Glutamatergic neuron (in vitro differentiated cells): ENCODE measurements at regions not wholly inside any gene's neighbourhood (a gene's known extent, or its start where the extent isn't known, plus 50 kb on each side); places are given as distances from the start of the nearest gene placed in this dataset.

ENCODE experiments used
- DNase-seq: peaks from one replicate; pipeline ENCODE4 v3.0.0; 2022
- H3K27ac Mint-ChIP-seq: one replicate; pipeline ENCODE4 v1.8.0; 2020; ENCODE audit warnings: mild to moderate bottlenecking, mixed read lengths, inconsistent platforms; ENCODE audit not compliant: unreplicated experiment
- H3K27me3 Mint-ChIP-seq: one replicate; pipeline ENCODE4 v1.8.0; 2020; ENCODE audit warnings: mild to moderate bottlenecking, moderate library complexity, mixed read lengths, inconsistent platforms; ENCODE audit not compliant: unreplicated experiment
- H3K36me3 Mint-ChIP-seq: one replicate; pipeline ENCODE4 v1.8.0; 2020; ENCODE audit warnings: mild to moderate bottlenecking, mixed read lengths, inconsistent platforms; ENCODE audit not compliant: unreplicated experiment
- H3K4me1 Mint-ChIP-seq: one replicate; pipeline ENCODE4 v1.8.0; 2020; ENCODE audit warnings: mild to moderate bottlenecking, low read depth, mixed read lengths, inconsistent platforms; ENCODE audit not compliant: unreplicated experiment
- H3K4me3 Mint-ChIP-seq: one replicate; pipeline ENCODE4 v1.8.0; 2020; ENCODE audit warnings: mild to moderate bottlenecking, mixed read lengths, inconsistent platforms; ENCODE audit not compliant: unreplicated experiment
- H3K9me3 Mint-ChIP-seq: one replicate; pipeline ENCODE4 v1.8.0; 2020; ENCODE audit warnings: mild to moderate bottlenecking, moderate library complexity, mixed read lengths, inconsistent platforms; ENCODE audit not compliant: unreplicated experiment
- TF ChIP-seq, protein P1 (sequence below): fragments of 200-600 bp; sonication (generic); IDR thresholded peaks from one replicate; pipeline ENCODE4 v1.5.0; 2021; ENCODE audit not compliant: partially characterized antibody, unreplicated experiment

DNA sequence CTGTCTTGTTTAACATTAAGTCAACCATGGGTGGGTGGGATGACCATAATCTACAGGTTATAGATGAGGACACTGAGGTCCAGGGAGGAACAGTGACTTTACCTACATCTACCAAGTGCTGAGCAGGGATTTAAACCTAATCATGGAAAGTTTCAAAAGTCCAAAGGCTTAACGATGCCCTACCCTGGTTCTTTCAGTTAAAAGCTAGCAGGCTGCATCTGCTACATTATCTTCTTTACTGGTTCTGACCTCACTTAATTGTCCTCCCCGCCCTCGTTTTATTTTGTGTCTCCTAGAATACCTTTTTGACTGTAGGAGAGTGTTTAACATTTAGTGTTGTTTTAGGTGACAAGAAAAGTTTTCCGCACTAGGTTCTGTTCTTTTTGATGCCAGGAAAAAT lies 735.2 kb downstream of the TLR4 start:
- Mint-ChIP-seq H3K27me3 (no peaks in the 10 kb centered on the region), H3K36me3 (no peaks in the 10 kb centered on the region), H3K9me3 (no peaks in the 10 kb centered on the region), H3K27ac (no peak overlapping the region), H3K4me3 (no peak overlapping the region), H3K4me1 (peaks cover under 1% of the 10 kb centered on the region)
- TF ChIP-seq, protein P1, sequence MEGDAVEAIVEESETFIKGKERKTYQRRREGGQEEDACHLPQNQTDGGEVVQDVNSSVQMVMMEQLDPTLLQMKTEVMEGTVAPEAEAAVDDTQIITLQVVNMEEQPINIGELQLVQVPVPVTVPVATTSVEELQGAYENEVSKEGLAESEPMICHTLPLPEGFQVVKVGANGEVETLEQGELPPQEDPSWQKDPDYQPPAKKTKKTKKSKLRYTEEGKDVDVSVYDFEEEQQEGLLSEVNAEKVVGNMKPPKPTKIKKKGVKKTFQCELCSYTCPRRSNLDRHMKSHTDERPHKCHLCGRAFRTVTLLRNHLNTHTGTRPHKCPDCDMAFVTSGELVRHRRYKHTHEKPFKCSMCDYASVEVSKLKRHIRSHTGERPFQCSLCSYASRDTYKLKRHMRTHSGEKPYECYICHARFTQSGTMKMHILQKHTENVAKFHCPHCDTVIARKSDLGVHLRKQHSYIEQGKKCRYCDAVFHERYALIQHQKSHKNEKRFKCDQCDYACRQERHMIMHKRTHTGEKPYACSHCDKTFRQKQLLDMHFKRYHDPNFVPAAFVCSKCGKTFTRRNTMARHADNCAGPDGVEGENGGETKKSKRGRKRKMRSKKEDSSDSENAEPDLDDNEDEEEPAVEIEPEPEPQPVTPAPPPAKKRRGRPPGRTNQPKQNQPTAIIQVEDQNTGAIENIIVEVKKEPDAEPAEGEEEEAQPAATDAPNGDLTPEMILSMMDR: no peak
- no peak for DNase-seq

DNA sequence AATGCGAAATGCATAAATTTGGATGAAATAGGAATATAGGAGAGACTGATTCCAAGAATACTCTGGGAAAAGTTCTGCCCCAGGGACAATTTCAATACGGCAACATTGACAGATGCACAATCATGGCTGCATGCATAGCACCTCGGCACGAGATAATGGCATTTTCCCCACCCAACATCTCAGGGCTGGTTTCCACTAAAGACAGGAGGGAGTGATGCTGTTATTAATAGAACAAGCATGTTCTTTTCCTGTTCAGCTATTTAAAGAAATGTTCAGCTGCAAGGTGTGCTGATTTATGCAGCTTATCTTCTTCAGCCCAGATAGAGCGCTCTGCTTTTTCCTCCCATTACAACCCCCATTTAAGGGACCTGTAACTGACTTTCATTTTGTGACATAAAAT lies 740.2 kb downstream of the TLR4 start:
- no peaks in the 10 kb centered on the region for H3K27me3 Mint-ChIP-seq
- H3K9me3 Mint-ChIP-seq: no peaks in the 10 kb centered on the region
- no peak overlapping the region for H3K27ac Mint-ChIP-seq
- no peak overlapping the region for H3K4me3 Mint-ChIP-seq
- H3K4me1 Mint-ChIP-seq: peaks cover 1% of the 10 kb centered on the region
- TF ChIP-seq, protein P1: no peak
- DNase-seq: no peak
- no peaks in the 10 kb centered on the region for H3K36me3 Mint-ChIP-seq

DNA sequence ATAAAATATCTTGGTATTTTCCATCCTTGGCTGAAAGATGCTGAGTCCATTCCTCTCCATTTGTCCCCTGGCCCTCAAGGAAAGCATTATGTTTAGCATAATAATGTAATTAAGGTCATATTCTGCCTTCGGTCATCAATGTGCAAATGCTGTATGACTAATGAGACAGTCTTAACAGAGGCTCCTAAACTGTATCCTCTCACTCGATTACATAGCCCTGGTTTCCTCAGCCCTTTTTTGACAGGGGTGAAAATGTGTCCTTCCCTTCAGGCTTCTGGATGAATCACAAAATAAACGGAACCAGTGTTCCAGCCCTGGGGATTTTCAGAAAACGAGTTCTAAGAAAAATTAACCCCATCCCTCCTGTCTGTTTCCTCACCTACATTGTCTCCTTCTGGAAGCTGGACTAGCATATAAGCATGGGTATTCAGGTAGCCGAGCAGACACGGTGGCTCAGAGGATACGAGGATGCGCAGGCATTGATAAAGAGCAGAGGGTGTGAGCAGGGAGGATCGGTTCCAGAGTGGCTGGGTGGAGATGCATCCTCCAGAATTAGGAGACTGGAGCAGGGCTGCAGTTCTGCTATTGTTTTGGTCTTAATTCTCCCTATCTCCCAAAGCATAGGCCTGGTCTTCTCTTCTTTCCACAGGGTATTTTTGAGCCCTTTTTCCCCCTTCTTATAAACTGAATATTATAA lies 742.9 kb downstream of the TLR4 start:
- Mint-ChIP-seq H3K9me3 (no peaks in the 10 kb centered on the region), H3K4me1 (peaks cover 1% of the 10 kb centered on the region), H3K4me3 (no peak overlapping the region), H3K27ac (no peak overlapping the region), H3K36me3 (no peaks in the 10 kb centered on the region), H3K27me3 (no peaks in the 10 kb centered on the region)
- no peak for DNase-seq
- TF ChIP-seq, protein P1: no peak

DNA sequence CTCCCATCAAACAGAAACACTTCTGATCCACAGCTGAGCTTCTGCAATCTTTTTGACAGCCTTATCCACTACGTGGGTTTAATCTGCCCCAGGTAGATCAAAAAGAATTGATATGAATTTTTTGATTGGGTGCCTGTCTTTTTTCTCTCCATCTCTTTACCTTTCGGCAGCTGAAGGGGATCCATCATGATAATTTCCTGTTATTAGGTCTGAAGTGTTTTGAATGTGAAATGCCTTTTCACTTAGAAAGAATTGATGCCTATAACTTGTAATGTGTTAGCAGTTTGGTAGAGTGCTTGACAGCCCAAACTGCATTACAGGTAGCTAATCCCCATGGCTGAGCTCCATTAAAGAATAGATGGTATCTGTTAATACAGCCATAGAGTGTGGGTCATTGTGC lies 745.4 kb downstream of the TLR4 start:
- no peak overlapping the region for H3K4me3 Mint-ChIP-seq
- H3K36me3 Mint-ChIP-seq: no peaks in the 10 kb centered on the region
- TF ChIP-seq, protein P1: no peak
- H3K9me3 Mint-ChIP-seq: no peaks in the 10 kb centered on the region
- H3K4me1 Mint-ChIP-seq: no peaks in the 10 kb centered on the region
- H3K27ac Mint-ChIP-seq: no peak overlapping the region
- no peaks in the 10 kb centered on the region for H3K27me3 Mint-ChIP-seq
- DNase-seq: no peak

DNA sequence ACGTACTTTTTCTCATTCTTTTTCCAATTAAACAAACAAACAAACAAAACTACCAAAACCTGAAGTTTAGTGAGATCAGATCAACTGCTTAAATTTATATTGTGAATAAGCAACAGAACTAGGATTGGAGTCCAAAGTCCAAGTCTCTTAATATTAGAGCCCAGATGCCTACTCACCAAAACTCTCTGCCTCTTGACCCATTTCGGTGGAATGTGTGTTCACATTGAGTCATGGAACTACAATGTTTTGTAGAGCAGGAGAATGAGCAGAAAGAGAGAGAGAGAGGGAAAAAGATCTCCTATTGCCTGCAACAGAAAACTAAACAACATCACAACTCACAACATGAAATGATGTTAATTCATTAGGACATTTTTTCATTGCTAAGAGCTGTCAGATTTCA lies 751.1 kb downstream of the TLR4 start:
- H3K4me1 Mint-ChIP-seq: peaks cover 8% of the 10 kb centered on the region
- H3K27me3 Mint-ChIP-seq: peaks cover 2% of the 10 kb centered on the region
- H3K9me3 Mint-ChIP-seq: peaks cover 3% of the 10 kb centered on the region
- H3K4me3 Mint-ChIP-seq: no peak overlapping the region
- DNase-seq: no peak
- H3K27ac Mint-ChIP-seq: no peak overlapping the region
- no peaks in the 10 kb centered on the region for H3K36me3 Mint-ChIP-seq
- TF ChIP-seq, protein P1: no peak
